Stomach (tissue), 8 donors: ENCODE measurements at regions not wholly inside any gene's neighbourhood (a gene's known extent, or its start where the extent isn't known, plus 50 kb on each side); places are given as distances from the start of the nearest gene placed in this dataset.
"Not testable (repeated sequence)": the region's sequence is repeated elsewhere in the genome, so short reads cannot be mapped to it uniquely, and the experiment has no call there.

Experiments used
- DNase-seq, 2 donors: peaks; one replicate each; pipeline versions ENCODE4 v3.0.0 to v3.0.0-alpha.2; 2013 to 2019
- H3K27ac ChIP-seq, 5 donors: fragments of 200-600 bp in 4 of 5; sonication (generic) in 4 of 5; one replicate each; pipeline ENCODE4 v1.5.1; 2013 to 2019; ENCODE audit warnings: mild to moderate bottlenecking in 1 of 5, moderate library complexity in 1 of 5
- H3K27me3 ChIP-seq, 3 donors: fragments of 200-600 bp; sonication (generic); one replicate each; pipeline ENCODE4 v1.5.1; 2017 to 2019; ENCODE audit warnings: mixed run types in 1 of 3
- H3K36me3 ChIP-seq, 4 donors: fragments of 200-600 bp; sonication (generic); 1 replicate in 3 of 4; 2 replicates in 1 of 4; pipeline ENCODE4 v1.5.1; 2016 to 2019
- H3K4me1 ChIP-seq, 4 donors: fragments of 200-600 bp; sonication (generic); one replicate each; pipeline ENCODE4 v1.5.1; 2016 to 2019
- H3K4me3 ChIP-seq, 4 donors: fragments of 200-600 bp; sonication (generic) in 3 of 4; one replicate each; pipeline ENCODE4 v1.5.1; 2016 to 2019; ENCODE audit warnings: mild to moderate bottlenecking in 1 of 4
- H3K9me3 ChIP-seq, 4 donors: fragments of 200-600 bp; sonication (generic); one replicate each; pipeline ENCODE4 v1.5.1; 2016 to 2019
- EP300 ChIP-seq: sonication (generic); formaldehyde crosslinking; IDR thresholded peaks from one replicate; pipeline ENCODE4 v1.6.1; 2017; ENCODE audit warnings: antibody characterized with exemption
- POLR2A ChIP-seq, 4 donors: fragments of 450-650 bp; IDR thresholded peaks; one replicate each; pipeline ENCODE4 v1.6.1; 2016; ENCODE audit warnings: antibody characterized with exemption in 4 of 4, control low read depth in 2 of 4, mild to moderate bottlenecking in 1 of 4, moderate library complexity in 1 of 4
- POLR2AphosphoS5 ChIP-seq, 3 donors: sonication (generic); formaldehyde crosslinking; IDR thresholded peaks; one replicate each; pipeline ENCODE4 v1.6.1; 2016; ENCODE audit warnings: antibody characterized with exemption in 3 of 3
- WGBS, 5 donors: extraction: QIAGEN DNeasy Blood & Tissue Kit in 3 of 5; methylation state at CpG; one replicate each; pipeline versions ENCODE4 v1.1.5 to v1.1.7; 2013 to 2018; 5-methylcytosine and 5-hydroxymethylcytosine counted together
- intact Hi-C: fragments of 100-400 bp; cut with DNase I; formaldehyde crosslinking; loops from one replicate; pipeline ENCODE4 v1.15.1; 2023; ENCODE audit warnings: low total_unique reads
- TF ChIP-seq, protein P1 (sequence below), 7 experiments: fragments of 450-650 bp in 4 of 7; fragments of 200-600 bp in 3 of 7; sonication (generic) in 3 of 7; IDR thresholded peaks; one replicate each; pipeline ENCODE4 v1.5.1; 2016 to 2019; ENCODE audit warnings: antibody characterized with exemption in 7 of 7, control low read depth in 2 of 7, mild to moderate bottlenecking in 1 of 7
- donor health status: healthy with polysubstance abuse.
- donor health status: Bipolar disorder and iron deficiency.
- donor health status: healthy.

DNA sequence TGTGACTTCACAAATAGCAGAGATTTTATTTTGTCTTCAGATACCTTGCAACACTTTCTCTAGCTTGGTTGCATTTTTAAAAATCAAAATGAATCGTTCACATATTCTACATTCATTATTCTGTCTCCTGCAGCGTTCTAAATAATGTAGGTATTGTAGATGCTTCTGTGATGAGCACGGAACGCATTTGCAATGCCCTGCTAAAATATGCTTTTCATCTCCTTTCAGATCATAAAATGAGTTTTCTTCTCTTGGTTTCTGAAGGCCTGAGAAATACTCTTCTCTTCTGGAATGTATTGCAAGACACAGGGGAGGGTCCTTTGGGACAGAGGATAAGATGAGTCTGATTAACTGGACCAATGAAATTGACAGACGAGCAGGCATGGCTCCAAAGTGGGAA is 390.7 kb downstream of the PREX1 start:
- no peak overlapping the region for H3K4me3 ChIP-seq
- H3K27ac ChIP-seq = no peak overlapping the region
- WGBS, 5 donors = 76 to 90% (median 80%) methylated on average over 5 of the region's 5 CpGs
- peaks cover 0 to 15% (median 4%) of the 10 kb centered on the region in 4 donors for H3K9me3 ChIP-seq
- peaks cover 0 to 30% (median 4%) of the 10 kb centered on the region in 3 donors for H3K27me3 ChIP-seq
- no peak for DNase-seq
- no peaks in the 10 kb centered on the region for H3K36me3 ChIP-seq
- no peaks in the 10 kb centered on the region for H3K4me1 ChIP-seq
- TF ChIP-seq POLR2AphosphoS5 (IDR thresholded peaks at IDR 0.05) (no peak), POLR2A (IDR thresholded peaks at IDR 0.05) (no peak), EP300 (no peak)
- TF ChIP-seq, protein P1, sequence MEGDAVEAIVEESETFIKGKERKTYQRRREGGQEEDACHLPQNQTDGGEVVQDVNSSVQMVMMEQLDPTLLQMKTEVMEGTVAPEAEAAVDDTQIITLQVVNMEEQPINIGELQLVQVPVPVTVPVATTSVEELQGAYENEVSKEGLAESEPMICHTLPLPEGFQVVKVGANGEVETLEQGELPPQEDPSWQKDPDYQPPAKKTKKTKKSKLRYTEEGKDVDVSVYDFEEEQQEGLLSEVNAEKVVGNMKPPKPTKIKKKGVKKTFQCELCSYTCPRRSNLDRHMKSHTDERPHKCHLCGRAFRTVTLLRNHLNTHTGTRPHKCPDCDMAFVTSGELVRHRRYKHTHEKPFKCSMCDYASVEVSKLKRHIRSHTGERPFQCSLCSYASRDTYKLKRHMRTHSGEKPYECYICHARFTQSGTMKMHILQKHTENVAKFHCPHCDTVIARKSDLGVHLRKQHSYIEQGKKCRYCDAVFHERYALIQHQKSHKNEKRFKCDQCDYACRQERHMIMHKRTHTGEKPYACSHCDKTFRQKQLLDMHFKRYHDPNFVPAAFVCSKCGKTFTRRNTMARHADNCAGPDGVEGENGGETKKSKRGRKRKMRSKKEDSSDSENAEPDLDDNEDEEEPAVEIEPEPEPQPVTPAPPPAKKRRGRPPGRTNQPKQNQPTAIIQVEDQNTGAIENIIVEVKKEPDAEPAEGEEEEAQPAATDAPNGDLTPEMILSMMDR (IDR thresholded peaks at IDR 0.05) = no peak
- intact Hi-C loops = no loop called here

- H3K4me3 ChIP-seq, H3K4me1 ChIP-seq, H3K27ac ChIP-seq, H3K36me3 ChIP-seq, DNase-seq, intact Hi-C loops: not testable (repeated sequence)
- WGBS, 5 donors = 72 to 79% (median 77%) methylated on average over 6 to 8 of the region's 8 CpGs
- Histone ChIP-seq H3K27me3 (peaks cover 0 to 30% (median 4%) of the 10 kb centered on the region in 3 donors), H3K9me3 (peaks cover 0 to 15% (median 4%) of the 10 kb centered on the region in 4 donors)
Observed at GRCh38 chr20:48436609-48437008, 391.2 kb downstream of the PREX1 start.

DNA sequence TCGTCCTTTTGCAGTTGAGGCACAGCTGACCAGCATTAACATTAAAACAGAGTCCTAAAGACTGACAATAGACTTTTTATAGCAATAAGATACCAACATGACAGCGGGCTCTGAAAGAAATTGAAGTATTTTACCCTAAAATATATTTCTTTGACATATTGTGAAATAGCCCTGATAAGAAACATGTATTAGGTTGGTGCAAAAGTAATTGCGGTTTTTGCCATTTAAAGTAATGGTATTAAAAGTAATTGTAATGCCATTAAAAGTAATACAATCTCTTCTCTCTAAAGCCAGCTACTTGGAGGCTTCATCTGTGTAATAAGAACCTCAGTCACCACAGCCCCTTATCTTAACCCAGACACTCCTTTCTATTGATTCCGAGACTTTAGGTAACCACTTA is 394.6 kb downstream of the PREX1 start:
- whole genome bisulfite sequencing, 5 donors = 68 to 84% (median 82%) methylated on average over 4 of the region's 4 CpGs
- Histone ChIP-seq H3K27me3 (peaks cover 0 to 17% (median 0%) of the 10 kb centered on the region in 3 donors), H3K9me3 (peaks cover 0 to 6% (median 2%) of the 10 kb centered on the region in 4 donors), H3K4me1 (no peaks in the 10 kb centered on the region), H3K27ac (no peak overlapping the region), H3K4me3 (no peak overlapping the region), H3K36me3 (no peaks in the 10 kb centered on the region)
- intact Hi-C loops = no loop called here
- TF ChIP-seq, protein P1 (IDR thresholded peaks at IDR 0.05) = no peak
- no peak for TF ChIP-seq POLR2A (IDR thresholded peaks at IDR 0.05)
- TF ChIP-seq POLR2AphosphoS5 (IDR thresholded peaks at IDR 0.05) = no peak
- no peak for TF ChIP-seq EP300
- DNase-seq = no peak

GRCh38 chr20:48432494-48432832 is 395.3 kb downstream of the PREX1 start:
- H3K27me3 ChIP-seq = peaks cover 0 to 10% (median 0%) of the 10 kb centered on the region in 3 donors
- intact Hi-C loops = no loop called here
- whole genome bisulfite sequencing, 5 donors = 81 to 85% (median 83%) methylated on average over 5 of the region's 5 CpGs
- H3K9me3 ChIP-seq = no peaks in the 10 kb centered on the region
- no peak overlapping the region for H3K27ac ChIP-seq
- TF ChIP-seq EP300 (no peak), POLR2AphosphoS5 (IDR thresholded peaks at IDR 0.05) (no peak), POLR2A (IDR thresholded peaks at IDR 0.05) (no peak)
- TF ChIP-seq, protein P1 (IDR thresholded peaks at IDR 0.05) = no peak
- no peaks in the 10 kb centered on the region for H3K36me3 ChIP-seq
- no peaks in the 10 kb centered on the region for H3K4me1 ChIP-seq
- no peak for DNase-seq
- H3K4me3 ChIP-seq = no peak overlapping the region

GRCh38 chr20:48431653-48432493 is 395.9 kb downstream of the PREX1 start:
- Histone ChIP-seq H3K4me1 (no peaks in the 10 kb centered on the region), H3K36me3 (no peaks in the 10 kb centered on the region), H3K27ac (no peak overlapping the region), H3K9me3 (no peaks in the 10 kb centered on the region), H3K27me3 (peaks cover 0 to 14% (median 0%) of the 10 kb centered on the region in 3 donors), H3K4me3 (no peak overlapping the region)
- no peak for TF ChIP-seq EP300
- no peak for TF ChIP-seq POLR2A (IDR thresholded peaks at IDR 0.05)
- TF ChIP-seq, protein P1 (IDR thresholded peaks at IDR 0.05) = no peak
- TF ChIP-seq POLR2AphosphoS5 (IDR thresholded peaks at IDR 0.05) = no peak
- peak in 1 of 2 donors; percentile 28 for DNase-seq
- intact Hi-C loops = no loop called here
- WGBS, 5 donors = 67 to 76% (median 73%) methylated on average over 9 of the region's 9 CpGs
